Stomach (tissue), 4 donors: ENCODE measurements at regions not wholly inside any gene's neighbourhood (a gene's known extent, or its start where the extent isn't known, plus 50 kb on each side); places are given as distances from the start of the nearest gene placed in this dataset.

Experiments
- POLR2A ChIP-seq, 4 donors: fragments of 450-650 bp; IDR thresholded peaks; one replicate each; pipeline ENCODE4 v1.6.1; 2016; ENCODE audit warnings: antibody characterized with exemption in 4 of 4, control low read depth in 2 of 4, mild to moderate bottlenecking in 1 of 4, moderate library complexity in 1 of 4
- TF ChIP-seq, protein P1 (sequence below), 7 experiments: fragments of 450-650 bp in 4 of 7; fragments of 200-600 bp in 3 of 7; sonication (generic) in 3 of 7; IDR thresholded peaks; one replicate each; pipeline ENCODE4 v1.5.1; 2016 to 2019; ENCODE audit warnings: antibody characterized with exemption in 7 of 7, control low read depth in 2 of 7, mild to moderate bottlenecking in 1 of 7

DNA sequence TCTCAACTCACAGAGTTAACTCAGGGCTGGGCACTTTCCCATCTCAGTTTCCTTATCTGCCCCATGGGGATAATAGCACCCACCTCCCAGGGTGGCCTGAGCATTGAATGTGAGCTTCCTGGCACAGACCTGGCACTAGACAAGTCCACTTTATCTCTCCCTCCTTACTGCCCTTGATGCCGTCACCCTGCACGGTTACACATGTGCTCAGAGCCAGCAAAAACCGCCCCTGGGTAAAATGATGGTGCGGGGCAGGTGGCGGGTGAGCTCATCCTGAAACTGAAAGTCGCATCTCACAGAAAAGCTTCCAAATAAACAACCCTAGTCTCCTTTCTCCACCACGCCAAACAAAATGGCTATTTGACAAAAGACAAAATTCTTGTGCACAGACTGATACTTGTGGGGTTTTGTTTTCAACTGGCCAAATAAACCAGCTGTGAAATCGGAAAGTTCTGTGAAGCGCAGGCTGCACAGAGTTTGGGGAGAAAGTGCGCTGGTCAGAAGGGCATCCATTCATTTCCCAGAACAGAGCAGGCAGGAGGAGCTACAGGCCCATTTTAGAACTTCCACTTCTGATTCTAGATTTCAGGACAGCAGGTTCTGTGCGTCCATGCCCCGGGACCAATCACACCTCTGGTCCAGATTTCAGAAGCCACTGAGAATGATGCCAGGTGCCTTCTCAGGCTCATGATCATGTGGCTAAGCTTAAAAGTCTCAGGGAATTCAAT is 138.1 kb downstream of the SHANK2 start:
- TF ChIP-seq POLR2A (IDR thresholded peaks at IDR 0.05), result no peak
- TF ChIP-seq, protein P1, sequence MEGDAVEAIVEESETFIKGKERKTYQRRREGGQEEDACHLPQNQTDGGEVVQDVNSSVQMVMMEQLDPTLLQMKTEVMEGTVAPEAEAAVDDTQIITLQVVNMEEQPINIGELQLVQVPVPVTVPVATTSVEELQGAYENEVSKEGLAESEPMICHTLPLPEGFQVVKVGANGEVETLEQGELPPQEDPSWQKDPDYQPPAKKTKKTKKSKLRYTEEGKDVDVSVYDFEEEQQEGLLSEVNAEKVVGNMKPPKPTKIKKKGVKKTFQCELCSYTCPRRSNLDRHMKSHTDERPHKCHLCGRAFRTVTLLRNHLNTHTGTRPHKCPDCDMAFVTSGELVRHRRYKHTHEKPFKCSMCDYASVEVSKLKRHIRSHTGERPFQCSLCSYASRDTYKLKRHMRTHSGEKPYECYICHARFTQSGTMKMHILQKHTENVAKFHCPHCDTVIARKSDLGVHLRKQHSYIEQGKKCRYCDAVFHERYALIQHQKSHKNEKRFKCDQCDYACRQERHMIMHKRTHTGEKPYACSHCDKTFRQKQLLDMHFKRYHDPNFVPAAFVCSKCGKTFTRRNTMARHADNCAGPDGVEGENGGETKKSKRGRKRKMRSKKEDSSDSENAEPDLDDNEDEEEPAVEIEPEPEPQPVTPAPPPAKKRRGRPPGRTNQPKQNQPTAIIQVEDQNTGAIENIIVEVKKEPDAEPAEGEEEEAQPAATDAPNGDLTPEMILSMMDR (IDR thresholded peaks at IDR 0.05), result no peak
